A549 (cell line): ENCODE measurements at regions not wholly inside any gene's neighbourhood (a gene's known extent, or its start where the extent isn't known, plus 50 kb on each side); places are given as distances from the start of the nearest gene placed in this dataset.

Experiments used
- BHLHE40 ChIP-seq: IDR thresholded peaks from 2 replicates; pipeline ENCODE4 v1.6.1; 2012; ENCODE audit warnings: low read depth, low read length, inconsistent platforms
- CHD2 ChIP-seq: fragments of 150-350 bp; IDR thresholded peaks from 2 replicates; pipeline ENCODE4 v1.6.1; 2014; ENCODE audit warnings: low read length; ENCODE audit not compliant: partially characterized antibody
- EP300 ChIP-seq, 2 experiments: fragments of >200 bp; sonication (Bioruptor Twin); formaldehyde crosslinking; IDR thresholded peaks; 2 replicates in 1 of 2; 3 replicates in 1 of 2; pipeline ENCODE4 v1.6.1; 2016 to 2017
- JUNB ChIP-seq: fragments of >200 bp; sonication (Bioruptor Twin); formaldehyde crosslinking; IDR thresholded peaks from 2 replicates; pipeline ENCODE4 v1.6.1; 2016
- MAFK ChIP-seq: fragments of 450-650 bp; IDR thresholded peaks from 2 replicates; pipeline ENCODE4 v1.6.1; 2014; ENCODE audit not compliant: partially characterized antibody
- MAX ChIP-seq: IDR thresholded peaks from 2 replicates; pipeline ENCODE4 v1.6.1; 2012
- POLR2A ChIP-seq: IDR thresholded peaks from 2 replicates; pipeline ENCODE4 v1.6.1; 2012; ENCODE audit warnings: mild to moderate bottlenecking, low read length
- RAD21 ChIP-seq, 2 experiments: fragments of >200 bp in 1 of 2; sonication (Bioruptor Twin) in 1 of 2; formaldehyde crosslinking in 1 of 2; IDR thresholded peaks in 1 of 2; conservative IDR thresholded peaks in 1 of 2; 2 replicates in 1 of 2; 3 replicates in 1 of 2; pipeline ENCODE4 v1.6.1; 2012 to 2018; ENCODE audit warnings: inconsistent platforms in 1 of 2
- ZC3H11A ChIP-seq: fragments of 450-650 bp; IDR thresholded peaks from 2 replicates; pipeline ENCODE4 v1.6.1; 2014; ENCODE audit warnings: antibody characterized with exemption, mild to moderate bottlenecking
- TF ChIP-seq, protein P1 (sequence below): fragments of >200 bp; sonication (Bioruptor Twin); formaldehyde crosslinking; IDR thresholded peaks from 3 replicates; pipeline ENCODE4 v1.5.1; 2016

DNA sequence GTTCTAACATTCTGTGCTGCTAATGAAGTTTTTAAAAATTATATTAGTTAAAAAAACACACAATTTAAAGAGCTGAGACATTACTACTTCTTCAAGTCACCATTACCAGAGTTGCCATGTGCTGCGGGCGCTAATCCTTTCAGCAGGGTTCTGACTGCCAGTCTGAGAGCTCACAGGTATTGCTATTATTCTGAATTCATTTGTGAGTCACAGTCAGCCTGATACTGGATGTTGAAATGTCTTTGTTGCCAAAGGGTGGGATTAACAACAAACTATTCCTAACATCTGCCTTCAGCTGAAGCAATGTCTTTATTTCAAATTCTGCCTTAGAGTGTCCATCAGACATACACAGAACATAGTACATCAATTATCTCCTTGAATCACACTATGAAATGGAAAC, 197.1 kb upstream of the FGF13 start:
- TF ChIP-seq CHD2 (no peak), RAD21 (conservative IDR thresholded peaks at IDR 0.05 in 1 of 2, IDR thresholded peaks at IDR 0.05 in 1 of 2) (no peak), EP300 (IDR thresholded peaks at IDR 0.05) (no peak), POLR2A (no peak), BHLHE40 (no peak), MAX (no peak), ZC3H11A (no peak), MAFK (no peak), JUNB (no peak)
- TF ChIP-seq, protein P1, sequence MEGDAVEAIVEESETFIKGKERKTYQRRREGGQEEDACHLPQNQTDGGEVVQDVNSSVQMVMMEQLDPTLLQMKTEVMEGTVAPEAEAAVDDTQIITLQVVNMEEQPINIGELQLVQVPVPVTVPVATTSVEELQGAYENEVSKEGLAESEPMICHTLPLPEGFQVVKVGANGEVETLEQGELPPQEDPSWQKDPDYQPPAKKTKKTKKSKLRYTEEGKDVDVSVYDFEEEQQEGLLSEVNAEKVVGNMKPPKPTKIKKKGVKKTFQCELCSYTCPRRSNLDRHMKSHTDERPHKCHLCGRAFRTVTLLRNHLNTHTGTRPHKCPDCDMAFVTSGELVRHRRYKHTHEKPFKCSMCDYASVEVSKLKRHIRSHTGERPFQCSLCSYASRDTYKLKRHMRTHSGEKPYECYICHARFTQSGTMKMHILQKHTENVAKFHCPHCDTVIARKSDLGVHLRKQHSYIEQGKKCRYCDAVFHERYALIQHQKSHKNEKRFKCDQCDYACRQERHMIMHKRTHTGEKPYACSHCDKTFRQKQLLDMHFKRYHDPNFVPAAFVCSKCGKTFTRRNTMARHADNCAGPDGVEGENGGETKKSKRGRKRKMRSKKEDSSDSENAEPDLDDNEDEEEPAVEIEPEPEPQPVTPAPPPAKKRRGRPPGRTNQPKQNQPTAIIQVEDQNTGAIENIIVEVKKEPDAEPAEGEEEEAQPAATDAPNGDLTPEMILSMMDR, result no peak
